ENCODE measurements at regions not wholly inside any gene's neighbourhood (a gene's known extent, or its start where the extent isn't known, plus 50 kb on each side); places are given as distances from the start of the nearest gene placed in this dataset.

GRCh38 chrX:69088171-69088938 lies 76.9 kb downstream of the PJA1 start:
- Histone ChIP-seq H3K9me3 (ENCODE audit: control insufficient read depth, insufficient read depth, low read depth, low read length) (no peaks in the 10 kb centered on the region), H3K4me3 (ENCODE audit: low read depth in 2 of 2, low read length in 2 of 2) (no peak overlapping the region), H3K36me3 (ENCODE audit: control insufficient read depth, insufficient read depth, low read length) (no peaks in the 10 kb centered on the region), H3K4me1 (ENCODE audit: control insufficient read depth, insufficient read depth, low read length) (no peaks in the 10 kb centered on the region), H3K27ac (ENCODE audit: low read length) (no peak overlapping the region), H3K27me3 (ENCODE audit: control insufficient read depth, insufficient read depth, low read length) (no peaks in the 10 kb centered on the region)
- TF ChIP-seq REST (IDR thresholded peaks at IDR 0.05; ENCODE audit: insufficient read depth in 1 of 2, low read depth in 2 of 2, low read length in 1 of 2) (no peak), SIN3A (IDR thresholded peaks at IDR 0.05; ENCODE audit: borderline replicate concordance, insufficient read depth, low read depth, low read length) (no peak), CTCF (IDR thresholded peaks at IDR 0.05) (no peak), TCF7L2 (IDR thresholded peaks at IDR 0.05; ENCODE audit: low read depth, low read length) (no peak), POLR2AphosphoS5 (IDR thresholded peaks at IDR 0.05; ENCODE audit: low read depth, low read length) (no peak)
- DNase-seq (ENCODE audit: low read depth, low spot score), result no peak
- CTCF ChIA-PET, result no interaction called here
- intact Hi-C loops (cut with micrococcal nuclease; ENCODE audit: unreplicated experiment), result no loop called here
- POLR2A ChIA-PET, result no interaction called here
- in situ Hi-C loops (cut with HindIII; ENCODE audit: low pct_unique_long_range_greater_than_20kb, low sequenced_read_pairs), result no loop called here
- no peak for ATAC-seq
- BruUV-seq (replicated peaks), result no TSS peak

GRCh38 chrX:69085826-69086225 lies 79.4 kb downstream of the PJA1 start:
- POLR2A ChIA-PET, result no interaction called here
- DNase-seq (ENCODE audit: low read depth, low spot score) (no peak), ATAC-seq (no peak)
- H3K4me3 ChIP-seq (ENCODE audit: low read depth in 2 of 2, low read length in 2 of 2), result no peak overlapping the region
- CTCF ChIA-PET, result interaction anchor here (0.5 kb wide), 1 partner anchor 360 kb away, joined by 3 read pairs; no protein-coding TSS in a partner anchor
- no peaks in the 10 kb centered on the region for H3K4me1 ChIP-seq (ENCODE audit: control insufficient read depth, insufficient read depth, low read length)
- H3K27ac ChIP-seq (ENCODE audit: low read length), result no peak overlapping the region
- H3K27me3 ChIP-seq (ENCODE audit: control insufficient read depth, insufficient read depth, low read length), result no peaks in the 10 kb centered on the region
- intact Hi-C loops (cut with micrococcal nuclease; ENCODE audit: unreplicated experiment) (no loop called here), in situ Hi-C loops (cut with HindIII; ENCODE audit: low pct_unique_long_range_greater_than_20kb, low sequenced_read_pairs) (no loop called here)
- TF ChIP-seq POLR2AphosphoS5 (IDR thresholded peaks at IDR 0.05; ENCODE audit: low read depth, low read length) (no peak), CTCF (IDR thresholded peaks at IDR 0.05) (no peak), TCF7L2 (IDR thresholded peaks at IDR 0.05; ENCODE audit: low read depth, low read length) (no peak), REST (IDR thresholded peaks at IDR 0.05; ENCODE audit: insufficient read depth in 1 of 2, low read depth in 2 of 2, low read length in 1 of 2) (no peak), SIN3A (IDR thresholded peaks at IDR 0.05; ENCODE audit: borderline replicate concordance, insufficient read depth, low read depth, low read length) (no peak)
- no peaks in the 10 kb centered on the region for H3K9me3 ChIP-seq (ENCODE audit: control insufficient read depth, insufficient read depth, low read depth, low read length)
- no peaks in the 10 kb centered on the region for H3K36me3 ChIP-seq (ENCODE audit: control insufficient read depth, insufficient read depth, low read length)
- no TSS peak for BruUV-seq (replicated peaks)
